Mucosa of stomach (tissue), 1 donor: ENCODE measurements at regions not wholly inside any gene's neighbourhood (a gene's known extent, or its start where the extent isn't known, plus 50 kb on each side); places are given as distances from the start of the nearest gene placed in this dataset.

Experiments used
- H3K27me3 ChIP-seq: one replicate; pipeline ENCODE4 v1.7.0; 2013; ENCODE audit warnings: mild to moderate bottlenecking, low read length; ENCODE audit not compliant: control insufficient read depth, insufficient read depth
- H3K36me3 ChIP-seq: one replicate; pipeline ENCODE4 v1.7.0; 2013; ENCODE audit warnings: low read length; ENCODE audit not compliant: control insufficient read depth, insufficient read depth
- H3K4me1 ChIP-seq: one replicate; pipeline ENCODE4 v1.7.0; 2013; ENCODE audit warnings: mild to moderate bottlenecking, low read length; ENCODE audit not compliant: control insufficient read depth, insufficient read depth
- H3K4me3 ChIP-seq: one replicate; pipeline ENCODE4 v1.7.0; 2013; ENCODE audit warnings: low read length
- H3K9ac ChIP-seq: one replicate; pipeline ENCODE4 v1.7.0; 2013; ENCODE audit warnings: mild to moderate bottlenecking, low read length, moderate library complexity
- H3K9me3 ChIP-seq: one replicate; pipeline ENCODE4 v1.7.0; 2013; ENCODE audit warnings: mild to moderate bottlenecking, low read length, moderate library complexity; ENCODE audit not compliant: control insufficient read depth
- donor health status: Pancreatic carcinoma.

DNA sequence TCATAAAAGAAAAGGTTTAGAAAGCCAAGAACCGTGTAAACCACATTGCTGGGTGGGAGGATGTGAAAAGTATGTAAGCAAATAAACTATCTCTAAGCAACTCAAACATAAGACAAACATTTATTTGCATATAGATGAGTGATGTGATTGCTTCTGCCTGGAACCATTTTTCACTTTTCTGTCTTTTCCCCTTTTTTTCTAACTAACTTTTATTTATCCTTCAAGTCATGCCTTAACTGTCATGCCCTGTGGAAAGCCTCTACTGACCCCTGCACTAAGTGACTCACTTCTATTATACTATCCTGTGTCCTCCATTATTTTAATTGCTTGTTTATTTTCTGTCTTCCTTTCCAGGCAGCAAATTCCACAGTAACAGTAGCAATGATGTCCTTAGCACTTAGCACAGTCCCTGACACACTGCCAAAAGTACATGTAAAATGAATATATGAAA is 87.5 kb upstream of the CTAGE1 start:
- Histone ChIP-seq H3K36me3 (no peaks in the 10 kb centered on the region), H3K27me3 (no peaks in the 10 kb centered on the region), H3K9me3 (no peaks in the 10 kb centered on the region), H3K4me3 (no peak overlapping the region), H3K9ac (no peak overlapping the region), H3K4me1 (peaks cover 9% of the 10 kb centered on the region)

- Histone ChIP-seq H3K4me1 (peaks cover 14% of the 10 kb centered on the region), H3K36me3 (no peaks in the 10 kb centered on the region), H3K9me3 (no peaks in the 10 kb centered on the region), H3K9ac (no peak overlapping the region), H3K27me3 (no peaks in the 10 kb centered on the region), H3K4me3 (no peak overlapping the region)
Measured at GRCh38 chr18:22507055-22507454, 89.3 kb upstream of the CTAGE1 start.

- no peaks in the 10 kb centered on the region for H3K36me3 ChIP-seq
- peaks cover 11% of the 10 kb centered on the region for H3K4me1 ChIP-seq
- no peaks in the 10 kb centered on the region for H3K9me3 ChIP-seq
- H3K9ac ChIP-seq = no peak overlapping the region
- H3K4me3 ChIP-seq = no peak overlapping the region
- H3K27me3 ChIP-seq = no peaks in the 10 kb centered on the region
Measured at GRCh38 chr18:22509423-22509822, 91.7 kb upstream of the CTAGE1 start.

- Histone ChIP-seq H3K4me3 (no peak overlapping the region), H3K9me3 (no peaks in the 10 kb centered on the region), H3K9ac (no peak overlapping the region), H3K36me3 (no peaks in the 10 kb centered on the region), H3K27me3 (no peaks in the 10 kb centered on the region), H3K4me1 (peaks cover 5% of the 10 kb centered on the region)
Measured at GRCh38 chr18:22510697-22511096, 93.0 kb upstream of the CTAGE1 start.

GRCh38 chr18:22513721-22514481 is 96.2 kb upstream of the CTAGE1 start:
- no peak overlapping the region for H3K9ac ChIP-seq
- no peak overlapping the region for H3K4me3 ChIP-seq

GRCh38 chr18:22514655-22515054 is 96.9 kb upstream of the CTAGE1 start:
- no peak overlapping the region for H3K9ac ChIP-seq
- no peaks in the 10 kb centered on the region for H3K9me3 ChIP-seq
- H3K4me1 ChIP-seq = peaks cover 5% of the 10 kb centered on the region
- no peaks in the 10 kb centered on the region for H3K36me3 ChIP-seq
- H3K4me3 ChIP-seq = no peak overlapping the region
- no peaks in the 10 kb centered on the region for H3K27me3 ChIP-seq

More at GRCh38 chr18:22513721-22514481, 96.2 kb upstream of the CTAGE1 start:
- no peaks in the 10 kb centered on the region for H3K27me3 ChIP-seq
- peaks cover 5% of the 10 kb centered on the region for H3K4me1 ChIP-seq
- H3K9me3 ChIP-seq = no peaks in the 10 kb centered on the region
- H3K36me3 ChIP-seq = no peaks in the 10 kb centered on the region

- no peaks in the 10 kb centered on the region for H3K36me3 ChIP-seq
- no peaks in the 10 kb centered on the region for H3K27me3 ChIP-seq
- no peak overlapping the region for H3K4me3 ChIP-seq
- H3K9me3 ChIP-seq = no peaks in the 10 kb centered on the region
- peaks cover 5% of the 10 kb centered on the region for H3K4me1 ChIP-seq
- H3K9ac ChIP-seq = no peak overlapping the region
Measured at GRCh38 chr18:22515250-22515649, 97.5 kb upstream of the CTAGE1 start.

GRCh38 chr18:22517356-22517755 is 99.6 kb upstream of the CTAGE1 start:
- no peak overlapping the region for H3K4me3 ChIP-seq
- no peaks in the 10 kb centered on the region for H3K9me3 ChIP-seq
- H3K9ac ChIP-seq = no peak overlapping the region
- H3K36me3 ChIP-seq = no peaks in the 10 kb centered on the region
- H3K27me3 ChIP-seq = no peaks in the 10 kb centered on the region
- no peaks in the 10 kb centered on the region for H3K4me1 ChIP-seq

GRCh38 chr18:22521026-22521707 is 103.5 kb upstream of the CTAGE1 start:
- Histone ChIP-seq H3K27me3 (no peaks in the 10 kb centered on the region), H3K4me1 (no peaks in the 10 kb centered on the region), H3K36me3 (no peaks in the 10 kb centered on the region), H3K4me3 (no peak overlapping the region), H3K9me3 (no peaks in the 10 kb centered on the region), H3K9ac (no peak overlapping the region)

DNA sequence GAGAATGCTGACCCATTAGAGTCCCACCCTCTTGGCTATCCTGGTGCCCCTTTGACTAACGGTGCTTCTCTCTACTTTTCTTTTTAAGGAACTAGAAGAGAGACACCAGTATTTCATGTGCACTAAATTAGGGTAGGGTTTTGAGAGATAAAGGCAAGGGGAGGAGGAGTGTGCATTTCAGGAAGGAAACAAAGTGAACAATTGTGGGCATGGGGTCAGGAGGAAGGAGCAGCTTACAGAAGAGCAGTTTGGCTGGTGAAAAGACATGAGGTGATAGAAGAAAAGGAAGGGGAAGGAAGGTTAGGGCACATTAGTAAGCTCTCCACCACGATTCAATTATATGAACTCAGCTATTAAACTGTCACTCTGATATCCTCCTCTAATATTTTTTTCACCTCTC is 105.8 kb upstream of the CTAGE1 start:
- H3K9me3 ChIP-seq = no peaks in the 10 kb centered on the region
- H3K36me3 ChIP-seq = no peaks in the 10 kb centered on the region
- H3K27me3 ChIP-seq = no peaks in the 10 kb centered on the region
- no peak overlapping the region for H3K4me3 ChIP-seq
- no peaks in the 10 kb centered on the region for H3K4me1 ChIP-seq
- H3K9ac ChIP-seq = no peak overlapping the region

GRCh38 chr18:22524783-22525182 is 107.1 kb upstream of the CTAGE1 start:
- Histone ChIP-seq H3K4me3 (no peak overlapping the region), H3K9ac (no peak overlapping the region)

GRCh38 chr18:22525313-22525712 is 107.6 kb upstream of the CTAGE1 start:
- Histone ChIP-seq H3K4me3 (no peak overlapping the region), H3K9me3 (no peaks in the 10 kb centered on the region), H3K9ac (no peak overlapping the region), H3K27me3 (no peaks in the 10 kb centered on the region), H3K36me3 (no peaks in the 10 kb centered on the region), H3K4me1 (no peaks in the 10 kb centered on the region)

More at GRCh38 chr18:22524783-22525182, 107.1 kb upstream of the CTAGE1 start:
- Histone ChIP-seq H3K27me3 (no peaks in the 10 kb centered on the region), H3K4me1 (no peaks in the 10 kb centered on the region), H3K36me3 (no peaks in the 10 kb centered on the region), H3K9me3 (no peaks in the 10 kb centered on the region)
